ENCODE measurements at regions not wholly inside any gene's neighbourhood (a gene's known extent, or its start where the extent isn't known, plus 50 kb on each side); places are given as distances from the start of the nearest gene placed in this dataset.
"Not testable (repeated sequence)": the region's sequence is repeated elsewhere in the genome, so short reads cannot be mapped to it uniquely, and the experiment has no call there.

DNA sequence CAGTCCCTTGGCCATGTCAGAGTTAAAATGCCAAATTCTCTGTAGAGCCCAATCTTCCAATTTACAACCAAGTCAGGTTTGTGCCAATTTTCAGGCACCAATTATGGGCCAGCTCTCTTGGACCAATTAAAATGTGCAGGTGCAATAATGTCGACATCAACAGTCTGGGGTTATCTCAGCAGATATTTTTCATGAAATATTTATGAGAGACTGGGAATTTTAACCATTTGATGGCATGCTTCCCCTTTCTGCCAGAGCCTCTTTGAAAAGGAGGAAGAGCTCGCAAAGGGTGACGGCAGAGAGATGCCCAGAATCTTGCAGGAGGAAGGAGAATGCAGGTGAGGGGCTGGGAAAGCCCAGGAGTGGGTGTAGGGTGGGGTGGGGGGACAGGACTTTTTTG is 100.8 kb upstream of the SYT13 start:
- no peak for DNase-seq (ENCODE audit: low read depth)

DNA sequence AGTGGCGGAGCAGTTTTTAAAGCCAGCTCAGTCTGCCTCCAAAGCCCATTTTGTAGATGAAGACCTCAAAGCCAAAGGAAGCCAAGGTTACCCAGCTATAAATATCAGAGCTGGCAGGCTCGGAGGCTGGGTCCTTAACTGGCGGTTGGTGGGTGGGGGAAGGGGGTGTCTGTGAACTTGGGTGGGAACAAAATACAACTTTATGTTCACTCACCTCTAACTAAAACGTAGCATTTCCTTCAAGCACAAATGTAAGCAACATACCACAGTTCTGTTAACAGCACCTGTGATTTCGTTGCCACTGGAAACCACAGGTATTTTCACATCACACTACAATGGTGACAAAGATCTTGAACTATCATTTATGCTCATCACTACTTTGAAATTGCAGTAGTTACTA is 99.7 kb upstream of the SYT13 start:
- DNase-seq (ENCODE audit: low read depth), result no peak

DNA sequence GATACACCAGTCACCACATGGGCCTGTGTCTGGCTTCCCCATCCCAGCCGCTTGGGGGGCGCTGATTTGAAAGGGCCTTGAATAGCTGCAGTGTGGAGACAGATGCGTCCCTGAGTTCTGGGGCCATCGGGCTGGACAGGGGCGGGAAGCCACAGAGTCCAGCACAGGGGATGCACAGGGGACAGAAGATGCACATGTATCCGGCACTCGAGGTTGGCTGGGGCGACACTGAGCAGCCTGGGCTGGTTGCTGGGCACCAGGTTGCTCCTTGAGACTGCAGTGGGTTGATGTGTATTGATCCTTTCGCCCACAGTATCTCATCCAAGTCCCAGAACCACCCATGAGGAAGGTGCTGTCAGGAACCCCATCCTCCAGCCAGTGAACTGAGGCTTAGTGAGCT is 99.3 kb upstream of the SYT13 start:
- DNase-seq (ENCODE audit: low read depth), result no peak

- no peak for DNase-seq (ENCODE audit: low read depth)
These were observed 98.6 kb upstream of the SYT13 start for GRCh38 chr11:45384711-45385241.

DNA sequence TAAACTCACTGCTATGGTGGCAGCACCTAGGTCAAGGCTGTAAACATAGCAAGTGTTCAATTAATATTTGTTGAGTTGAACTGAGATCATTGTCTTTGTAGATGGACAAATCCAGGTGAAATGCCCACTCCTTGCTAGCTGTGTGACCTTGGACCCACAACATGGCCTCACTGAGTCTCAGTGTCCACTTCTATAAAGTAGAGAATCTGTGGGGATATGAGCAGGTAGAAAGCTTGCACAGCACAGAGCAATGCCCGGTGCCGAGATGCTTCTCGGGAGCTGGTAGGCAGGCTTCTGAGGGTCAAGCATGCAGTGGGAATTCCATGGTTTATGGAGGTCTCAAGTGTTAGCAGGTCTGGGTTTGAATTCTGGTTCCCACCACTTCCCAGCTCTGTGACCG is 97.9 kb upstream of the SYT13 start:
- no peak for DNase-seq (ENCODE audit: low read depth)

- DNase-seq (ENCODE audit: low read depth), result no peak
These were observed 97.1 kb upstream of the SYT13 start for GRCh38 chr11:45383224-45383623.

- DNase-seq (ENCODE audit: low read depth), result no peak
These were observed 96.2 kb upstream of the SYT13 start for GRCh38 chr11:45382133-45382878.

DNA sequence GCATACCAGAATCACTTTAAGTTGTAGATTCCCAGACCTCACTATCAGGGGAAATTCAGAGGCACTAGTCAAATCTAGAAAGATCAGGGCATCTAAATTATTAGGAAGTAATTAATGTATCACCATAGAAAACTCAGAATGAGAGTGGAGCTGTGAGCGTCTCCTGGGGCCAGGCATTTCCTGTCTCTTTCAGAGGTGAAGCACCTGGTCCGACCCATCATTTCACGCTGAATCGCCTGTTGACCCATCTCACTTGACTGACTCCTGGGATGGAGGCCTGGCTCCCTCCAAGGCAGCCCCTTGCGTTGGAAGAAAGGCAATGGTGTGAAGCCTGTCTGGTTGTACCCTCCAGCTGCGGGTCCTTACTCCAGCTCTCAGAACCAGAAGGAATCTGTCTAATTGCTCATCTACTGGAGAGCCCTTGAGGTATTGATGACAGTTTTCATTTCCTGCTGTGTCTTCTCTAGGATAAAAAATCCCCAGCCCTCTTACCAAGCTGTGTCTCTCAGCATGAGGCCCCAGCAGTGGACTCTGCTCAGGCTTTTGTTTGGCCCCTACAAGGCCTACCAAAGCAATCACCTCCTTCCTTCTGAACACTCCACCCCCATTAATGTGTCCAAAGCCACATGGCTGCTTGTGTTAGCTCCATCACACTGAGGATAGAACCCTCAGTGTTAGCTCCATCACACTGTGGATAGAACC is 93.2 kb upstream of the SYT13 start:
- no peak for DNase-seq (ENCODE audit: low read depth)

DNA sequence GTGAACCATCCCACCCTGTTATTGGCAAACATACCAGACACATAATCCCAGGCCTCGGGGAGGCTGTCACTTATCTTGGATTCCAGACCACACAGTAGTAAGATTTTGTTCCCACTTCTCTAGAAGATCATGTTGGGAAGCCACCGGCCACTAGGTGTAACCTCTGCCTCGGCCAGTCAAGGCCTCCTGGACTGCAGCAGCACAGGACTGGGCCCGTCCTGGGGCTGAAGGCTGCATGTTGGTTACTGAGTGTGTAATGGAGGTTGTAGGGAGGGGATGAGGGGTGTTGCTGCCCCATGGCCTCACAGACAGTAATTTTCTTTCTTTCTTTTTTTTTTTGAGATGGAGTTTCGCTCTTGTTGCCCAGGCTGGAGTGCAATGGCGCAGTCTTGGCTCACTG is 92.4 kb upstream of the SYT13 start:
- DNase-seq (ENCODE audit: low read depth), result no peak

DNA sequence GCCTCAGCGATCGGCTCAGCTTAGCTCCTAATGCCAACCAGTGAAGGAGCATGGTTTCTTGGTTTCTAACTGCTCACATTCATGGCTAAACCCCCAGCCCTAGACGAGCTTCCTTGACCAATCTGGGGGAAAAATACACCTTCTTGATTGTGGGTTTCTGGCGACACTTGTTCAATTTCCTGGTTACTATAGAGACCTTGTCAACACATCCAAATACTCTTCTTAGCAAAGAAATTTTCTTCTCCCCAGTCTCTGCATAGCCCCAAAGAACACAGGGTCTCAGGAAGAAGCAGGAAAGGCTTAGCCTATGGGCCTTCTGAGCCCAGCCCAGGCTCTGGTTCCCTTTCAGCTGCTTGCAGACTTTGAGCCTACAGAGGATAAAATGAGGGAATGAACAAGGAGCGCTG is 88.5 kb upstream of the SYT13 start:
- DNase-seq (ENCODE audit: low read depth), result no peak

DNA sequence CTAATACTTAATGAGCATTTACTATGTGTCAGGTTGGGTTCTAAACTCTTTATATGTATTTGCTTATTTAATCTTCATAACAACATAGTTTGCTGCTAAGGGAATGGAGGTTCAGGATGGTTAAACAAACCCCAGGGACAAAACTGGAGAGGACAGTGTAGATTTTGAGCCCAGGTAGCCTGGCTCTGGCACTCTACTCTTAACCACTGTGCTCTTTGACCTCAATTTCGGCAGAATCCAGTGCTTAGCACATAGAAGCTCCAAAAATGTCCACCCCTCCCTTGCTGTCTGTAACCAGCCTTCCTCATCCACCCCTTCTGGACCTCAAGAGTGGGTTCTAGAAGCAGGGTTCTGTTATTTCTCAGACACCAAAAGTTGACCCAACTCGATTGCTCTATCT is 88.0 kb upstream of the SYT13 start:
- DNase-seq (ENCODE audit: low read depth), result no peak

- DNase-seq (ENCODE audit: low read depth), result no peak
These were observed 87.4 kb upstream of the SYT13 start for GRCh38 chr11:45373506-45374035.

- not testable (repeated sequence) for DNase-seq (ENCODE audit: low read depth)
These were observed 86.3 kb upstream of the SYT13 start for GRCh38 chr11:45372414-45372813.

DNA sequence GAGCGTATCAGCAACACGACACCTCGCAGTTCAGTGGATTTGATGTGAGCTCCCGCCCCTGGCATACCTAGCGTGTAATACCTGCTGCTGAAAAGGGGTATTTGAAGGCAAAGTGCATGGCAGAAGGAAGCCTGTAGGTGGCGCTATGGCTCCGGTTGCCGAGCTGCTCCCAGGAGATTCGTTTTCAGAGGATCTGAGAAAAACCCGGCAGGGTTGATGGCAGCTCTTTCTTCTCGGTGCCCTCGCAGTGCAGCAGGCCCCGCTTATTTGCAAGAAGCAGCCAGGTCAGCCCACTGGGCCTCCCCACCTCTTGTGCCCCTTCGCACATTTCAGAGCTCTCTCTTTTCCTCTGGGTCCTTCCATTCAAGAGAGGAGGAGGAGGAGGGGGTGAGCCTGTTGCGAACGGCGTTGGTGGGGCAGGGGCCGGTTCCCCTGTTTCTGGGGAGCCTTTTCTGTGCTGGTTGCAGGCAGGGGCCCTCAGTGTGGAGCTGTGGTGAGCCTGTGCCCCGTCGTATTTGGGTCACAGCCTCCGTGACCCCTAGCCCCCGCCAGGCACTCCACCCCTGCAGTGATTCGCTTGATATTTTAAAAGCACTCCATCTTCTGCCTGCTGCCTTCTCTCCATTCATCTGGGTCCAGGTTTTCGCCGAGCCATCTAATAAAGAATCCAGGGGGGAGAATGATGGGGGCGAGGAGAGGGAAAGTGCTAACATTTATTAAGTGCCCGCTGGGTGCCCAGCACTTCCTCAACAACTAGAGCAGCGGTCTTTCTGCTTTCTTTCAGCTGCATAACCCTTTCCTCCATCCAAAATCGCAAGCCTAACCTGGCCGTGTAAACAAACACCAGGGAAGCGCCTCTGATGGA is 85.3 kb upstream of the SYT13 start:
- DNase-seq (ENCODE audit: low read depth), result no peak

DNA sequence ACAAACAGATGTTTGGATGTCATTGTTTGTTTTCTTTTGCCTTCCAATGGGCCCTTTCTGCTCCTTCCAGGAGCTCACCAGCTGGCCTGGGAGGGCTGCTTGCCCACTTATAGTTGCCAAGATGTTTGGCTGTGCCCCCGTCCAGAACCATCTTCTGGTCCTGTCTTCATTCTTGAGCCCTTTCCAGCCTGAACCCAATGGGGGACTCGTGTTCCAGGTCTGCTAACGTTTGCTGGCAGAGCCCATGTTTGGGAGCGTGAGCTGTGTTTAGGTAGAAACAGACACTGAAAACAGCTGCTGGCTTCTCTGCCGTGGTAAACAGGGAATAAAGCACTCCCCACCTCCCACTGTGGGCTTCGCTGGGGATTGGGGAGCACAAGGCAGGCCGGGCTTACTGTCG is 83.2 kb upstream of the SYT13 start:
- DNase-seq (ENCODE audit: low read depth), result no peak

DNA sequence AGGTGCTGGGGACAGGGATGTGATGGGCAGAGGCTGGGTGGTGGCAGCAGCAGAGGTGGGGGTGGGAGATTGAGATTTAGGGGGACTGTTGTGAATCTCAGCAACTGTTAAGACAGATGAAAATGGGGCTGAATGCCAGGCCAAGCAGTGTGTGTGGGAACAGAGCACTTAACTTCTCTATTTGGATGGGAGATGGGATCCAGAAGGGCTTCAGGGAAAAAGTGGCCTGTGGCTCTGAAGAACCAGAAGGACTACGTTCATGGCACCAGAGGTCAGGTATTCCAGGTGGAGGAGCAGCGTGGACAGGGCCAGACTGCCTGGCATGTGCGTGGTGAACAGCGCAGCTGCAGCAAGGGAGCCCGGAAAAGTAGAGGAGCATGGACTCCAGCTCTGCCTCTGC is 82.6 kb upstream of the SYT13 start:
- DNase-seq (ENCODE audit: low read depth), result no peak

DNA sequence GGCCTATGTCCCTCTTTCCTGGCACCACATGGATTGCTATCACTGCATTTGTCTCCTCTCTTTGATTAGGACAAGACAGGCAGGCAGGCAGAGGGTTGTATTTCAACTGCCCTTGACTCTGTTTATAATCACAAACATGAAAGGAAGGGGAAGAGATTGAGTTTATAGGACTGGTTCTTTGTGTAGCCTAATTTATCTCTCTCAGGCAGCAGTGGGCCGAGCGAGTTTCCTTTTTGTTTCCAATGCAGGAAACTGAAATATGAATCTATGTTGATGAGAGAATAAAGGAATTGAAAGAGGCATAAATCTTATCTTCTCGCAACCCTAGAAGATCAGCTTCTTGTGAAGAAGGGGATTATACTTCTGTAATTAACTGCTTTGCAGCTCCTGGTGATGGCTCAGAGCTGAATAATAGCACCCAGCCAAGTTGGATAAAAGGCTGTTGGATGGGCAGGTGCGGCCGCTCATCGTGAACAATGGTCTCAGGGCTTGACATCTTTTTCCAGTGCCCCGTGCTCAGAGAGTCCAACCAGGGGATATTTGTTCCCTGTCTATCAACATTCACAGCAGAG is 80.6 kb upstream of the SYT13 start:
- no peak for DNase-seq (ENCODE audit: low read depth)

DNA sequence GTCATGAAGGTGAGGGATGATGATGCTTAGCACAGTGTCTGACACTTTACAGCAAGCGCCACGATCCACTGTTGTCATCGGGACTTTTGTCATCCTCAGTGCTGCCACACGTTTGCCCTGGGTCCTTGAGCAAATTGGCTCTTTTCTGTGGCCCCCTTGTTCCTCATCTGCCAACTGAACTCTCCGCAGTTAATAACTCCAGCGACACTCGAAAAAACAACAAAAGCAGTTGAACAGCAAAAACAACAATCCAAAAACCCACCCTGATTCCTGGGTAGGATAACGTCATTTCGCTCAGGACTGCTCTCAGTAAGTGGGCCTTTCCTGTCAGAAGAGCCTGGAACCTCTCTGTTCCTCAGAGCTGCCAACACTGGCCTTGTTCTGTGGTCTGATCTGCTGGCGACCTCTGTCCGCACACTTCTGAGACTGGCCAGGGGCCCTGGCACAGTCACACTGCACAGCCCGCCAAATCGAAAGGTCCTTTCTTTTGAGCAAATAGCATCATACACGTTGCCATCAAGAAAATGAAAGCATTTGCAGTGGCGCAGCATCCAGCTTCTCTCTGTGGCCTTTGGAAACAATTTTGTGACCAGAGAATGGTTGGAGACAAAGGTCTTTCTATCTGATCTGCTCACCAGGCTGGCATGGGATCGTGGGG is 79.9 kb upstream of the SYT13 start:
- DNase-seq (ENCODE audit: low read depth), result no peak

DNA sequence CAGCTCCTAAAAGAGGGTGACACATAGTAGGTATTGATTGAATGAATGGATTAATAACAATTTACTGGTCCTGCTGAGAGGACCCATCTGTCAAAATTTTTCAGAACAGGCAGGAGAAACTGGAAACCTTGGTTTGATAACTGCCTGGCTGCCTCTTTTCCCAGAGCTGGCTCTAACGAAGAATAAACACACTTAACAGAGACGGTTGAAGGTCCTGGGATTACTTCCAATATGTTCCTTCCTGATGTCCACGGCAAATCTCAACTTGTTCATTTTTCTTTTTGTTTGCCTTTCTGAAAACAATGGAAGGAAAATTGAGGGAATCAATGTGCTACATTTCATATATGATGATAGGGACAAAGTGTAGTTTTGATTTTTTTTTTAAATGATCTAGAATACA is 76.5 kb upstream of the SYT13 start:
- DNase-seq (ENCODE audit: low read depth), result no peak

DNA sequence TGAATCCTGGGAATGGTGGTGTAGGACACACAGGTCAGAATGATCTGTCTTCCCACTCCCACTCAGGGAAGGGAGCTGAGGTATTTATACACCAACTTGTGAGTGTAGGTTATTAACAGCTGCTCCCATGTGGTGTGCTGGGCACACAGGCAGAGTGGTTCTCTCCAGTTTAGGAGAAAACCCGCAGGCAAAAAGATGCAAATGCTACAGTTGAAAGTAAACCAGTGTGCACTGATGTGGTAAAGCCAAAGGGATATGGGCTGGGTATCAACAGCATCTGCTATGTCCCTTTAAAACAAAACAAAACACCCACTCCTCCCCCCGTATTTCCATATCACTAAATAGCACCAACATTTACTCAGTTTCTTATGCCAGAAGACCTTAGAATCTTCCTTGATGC is 75.4 kb upstream of the SYT13 start:
- DNase-seq (ENCODE audit: low read depth), result no peak

DNA sequence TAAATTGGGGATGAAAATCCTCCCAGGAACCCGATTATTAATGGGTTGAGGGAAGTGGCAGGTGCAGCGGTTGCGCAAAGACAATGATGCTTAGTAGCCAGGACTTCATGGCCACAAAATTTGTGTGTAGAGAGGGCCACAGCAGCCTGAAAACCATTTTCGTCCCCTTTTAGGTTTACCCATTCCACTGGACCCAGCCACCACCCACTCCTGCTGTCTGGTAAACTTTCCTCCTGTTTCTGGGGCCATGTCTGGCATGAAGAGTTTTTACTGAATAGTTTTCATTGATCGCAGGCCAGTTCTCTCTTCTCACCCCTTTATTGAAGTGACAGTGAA is 69.5 kb upstream of the SYT13 start:
- no peak for DNase-seq (ENCODE audit: low read depth)

All from forelimb muscle (tissue), 1 donor.